Activated naive CD8-positive, alpha-beta T cell (primary cell): ENCODE measurements at regions not wholly inside any gene's neighbourhood (a gene's known extent, or its start where the extent isn't known, plus 50 kb on each side); places are given as distances from the start of the nearest gene placed in this dataset.

ENCODE experiments used
- H3K27ac Mint-ChIP-seq: one replicate; pipeline ENCODE4 v1.8.0; 2021; ENCODE audit warnings: mixed read lengths
- H3K27me3 Mint-ChIP-seq: one replicate; pipeline ENCODE4 v1.8.0; 2021; ENCODE audit warnings: mixed read lengths
- H3K36me3 Mint-ChIP-seq: one replicate; pipeline ENCODE4 v1.8.0; 2021; ENCODE audit warnings: mixed read lengths
- H3K4me1 Mint-ChIP-seq: one replicate; pipeline ENCODE4 v1.8.0; 2021; ENCODE audit warnings: low read depth, mixed read lengths
- H3K4me3 Mint-ChIP-seq: one replicate; pipeline ENCODE4 v1.8.0; 2021; ENCODE audit warnings: mild to moderate bottlenecking, mixed read lengths
- H3K9me3 Mint-ChIP-seq: one replicate; pipeline ENCODE4 v1.8.0; 2021; ENCODE audit warnings: low read depth, mixed read lengths

DNA sequence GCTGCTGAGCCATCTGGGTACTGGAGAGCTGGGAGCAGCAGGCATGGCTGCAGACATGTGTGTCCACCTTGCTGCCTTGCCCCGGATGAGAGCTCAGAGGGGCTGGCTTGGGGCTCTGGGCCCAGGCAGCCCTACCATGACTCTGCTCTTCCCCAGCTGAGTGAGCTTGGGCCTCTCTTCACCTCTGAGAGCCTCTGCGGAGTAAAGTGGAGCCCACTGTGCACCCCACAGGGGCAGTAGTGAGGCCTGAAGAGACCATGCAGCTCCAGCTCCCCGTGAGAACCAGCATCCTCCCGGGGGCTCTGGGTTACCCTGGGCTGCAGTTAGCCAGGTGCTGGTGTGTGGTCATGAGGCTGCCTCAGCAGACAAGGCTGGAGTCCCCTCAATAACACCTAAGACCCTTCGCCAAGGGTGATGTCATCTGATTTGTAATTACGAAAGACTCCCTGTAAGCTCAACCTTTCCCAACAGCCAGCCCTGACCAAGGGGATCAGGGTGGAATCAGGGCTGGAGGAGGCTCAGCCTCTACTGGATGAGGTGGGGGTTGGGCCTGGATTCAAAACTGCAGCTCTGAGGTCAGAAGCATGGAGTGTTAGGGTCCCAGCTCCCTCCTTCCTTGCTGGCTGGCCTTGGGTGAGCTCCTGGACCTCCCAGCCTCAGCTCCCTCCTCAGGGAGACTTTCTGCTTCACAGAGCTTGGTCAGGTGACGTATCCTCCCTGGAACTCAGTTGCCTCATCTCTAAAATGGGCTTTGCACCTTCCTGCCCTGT, 308.0 kb downstream of the MATN1 start:
- H3K27ac Mint-ChIP-seq = no peak overlapping the region
- H3K36me3 Mint-ChIP-seq = no peaks in the 10 kb centered on the region
- H3K9me3 Mint-ChIP-seq = no peaks in the 10 kb centered on the region
- H3K27me3 Mint-ChIP-seq = peaks cover 6% of the 10 kb centered on the region
- no peak overlapping the region for H3K4me3 Mint-ChIP-seq
- no peaks in the 10 kb centered on the region for H3K4me1 Mint-ChIP-seq

DNA sequence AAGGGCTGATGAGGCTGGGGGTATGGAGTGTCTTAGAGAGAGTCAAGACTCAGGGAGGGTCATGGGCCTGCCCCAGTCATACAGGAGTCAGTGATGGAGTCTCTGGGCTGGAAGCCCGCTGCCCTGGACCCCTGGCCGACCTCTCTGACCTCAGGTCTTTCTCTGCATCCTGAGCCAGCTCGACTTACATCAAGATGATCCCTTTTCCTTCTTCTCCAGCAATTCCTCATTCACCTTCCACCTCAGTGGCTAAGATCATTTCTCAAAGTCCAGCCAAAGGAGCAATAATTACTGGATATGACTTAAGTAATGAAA, 308.6 kb downstream of the MATN1 start:
- H3K9me3 Mint-ChIP-seq = no peaks in the 10 kb centered on the region
- no peak overlapping the region for H3K27ac Mint-ChIP-seq
- peaks cover 6% of the 10 kb centered on the region for H3K27me3 Mint-ChIP-seq
- H3K36me3 Mint-ChIP-seq = no peaks in the 10 kb centered on the region
- no peaks in the 10 kb centered on the region for H3K4me1 Mint-ChIP-seq
- H3K4me3 Mint-ChIP-seq = no peak overlapping the region

DNA sequence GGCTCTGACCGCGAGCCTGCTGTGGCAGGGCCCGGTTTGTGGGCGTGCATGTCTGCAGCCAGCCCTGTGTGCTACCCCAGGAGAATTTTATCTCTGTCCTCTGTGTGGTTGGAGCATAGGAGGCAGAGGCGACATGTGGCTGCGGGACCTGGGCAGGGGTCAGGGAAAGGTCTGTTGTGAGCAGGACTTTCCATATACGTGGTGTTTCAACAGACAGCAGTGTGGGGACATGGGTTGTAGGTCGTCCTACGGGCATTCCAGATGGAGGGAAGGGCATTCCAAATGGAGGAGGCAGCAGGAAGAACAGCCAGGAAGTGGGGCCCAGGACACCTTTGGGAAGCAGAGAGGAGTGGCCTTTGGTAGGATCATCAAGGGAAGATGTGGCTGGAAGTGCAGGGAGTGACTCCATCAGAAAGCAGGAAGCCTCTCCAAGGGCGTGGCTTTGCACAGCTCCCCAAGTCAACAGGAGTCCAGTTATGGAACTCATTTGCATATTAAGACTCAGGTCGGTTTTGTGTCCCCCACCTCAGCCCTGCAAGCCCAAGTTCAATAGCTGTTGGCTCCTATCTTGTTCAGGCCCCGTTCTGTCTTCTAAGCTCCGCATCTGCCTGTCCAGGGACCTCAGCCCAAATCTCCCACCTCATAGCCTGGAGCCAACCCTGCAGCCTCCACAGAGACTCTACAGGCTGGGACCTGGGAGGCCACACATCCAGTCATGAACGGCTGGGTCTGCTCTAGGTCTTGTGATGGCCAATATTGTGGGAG, 309.1 kb downstream of the MATN1 start:
- no peak overlapping the region for H3K27ac Mint-ChIP-seq
- no peak overlapping the region for H3K4me3 Mint-ChIP-seq
- peaks cover 6% of the 10 kb centered on the region for H3K27me3 Mint-ChIP-seq
- no peaks in the 10 kb centered on the region for H3K36me3 Mint-ChIP-seq
- H3K9me3 Mint-ChIP-seq = no peaks in the 10 kb centered on the region
- no peaks in the 10 kb centered on the region for H3K4me1 Mint-ChIP-seq

DNA sequence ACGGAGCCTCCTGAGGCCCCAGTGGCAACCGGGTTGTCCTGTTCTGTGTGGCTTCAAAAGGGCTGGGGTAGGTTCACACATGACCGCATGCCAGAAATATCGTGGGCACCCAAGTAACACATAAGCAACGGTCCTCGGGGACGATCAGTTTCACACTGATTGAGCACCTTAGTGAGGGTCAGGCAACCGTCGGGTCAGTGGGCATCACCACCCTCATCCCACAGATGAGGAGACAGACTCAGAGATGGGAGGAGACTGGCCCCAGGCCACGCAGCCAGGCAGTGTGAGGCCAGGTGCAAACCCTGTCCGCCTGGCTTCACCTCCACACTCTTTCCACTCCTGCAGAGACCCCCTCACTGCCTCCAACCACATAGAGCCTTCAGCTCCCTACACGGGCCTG, 309.8 kb downstream of the MATN1 start:
- Mint-ChIP-seq H3K4me3 (no peak overlapping the region), H3K27ac (no peak overlapping the region), H3K9me3 (no peaks in the 10 kb centered on the region), H3K27me3 (peaks cover 6% of the 10 kb centered on the region), H3K4me1 (no peaks in the 10 kb centered on the region), H3K36me3 (no peaks in the 10 kb centered on the region)

DNA sequence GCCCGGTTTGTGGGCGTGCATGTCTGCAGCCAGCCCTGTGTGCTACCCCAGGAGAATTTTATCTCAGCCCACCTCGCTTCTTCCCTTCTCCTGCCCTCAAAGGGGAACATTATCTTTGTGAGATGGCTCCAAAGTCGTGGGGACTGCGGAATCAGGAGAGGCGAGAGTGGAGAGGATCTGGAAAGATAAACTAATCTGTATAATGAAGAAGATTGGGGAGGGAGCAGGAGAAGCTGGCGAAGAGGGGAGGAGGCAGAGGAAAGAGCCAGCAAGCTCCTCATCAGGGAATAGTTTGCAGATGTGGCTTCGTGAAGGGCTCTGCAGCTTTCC, 310.3 kb downstream of the MATN1 start:
- H3K36me3 Mint-ChIP-seq = no peaks in the 10 kb centered on the region
- H3K9me3 Mint-ChIP-seq = no peaks in the 10 kb centered on the region
- no peak overlapping the region for H3K27ac Mint-ChIP-seq
- H3K27me3 Mint-ChIP-seq = peaks cover 6% of the 10 kb centered on the region
- no peak overlapping the region for H3K4me3 Mint-ChIP-seq
- no peaks in the 10 kb centered on the region for H3K4me1 Mint-ChIP-seq

DNA sequence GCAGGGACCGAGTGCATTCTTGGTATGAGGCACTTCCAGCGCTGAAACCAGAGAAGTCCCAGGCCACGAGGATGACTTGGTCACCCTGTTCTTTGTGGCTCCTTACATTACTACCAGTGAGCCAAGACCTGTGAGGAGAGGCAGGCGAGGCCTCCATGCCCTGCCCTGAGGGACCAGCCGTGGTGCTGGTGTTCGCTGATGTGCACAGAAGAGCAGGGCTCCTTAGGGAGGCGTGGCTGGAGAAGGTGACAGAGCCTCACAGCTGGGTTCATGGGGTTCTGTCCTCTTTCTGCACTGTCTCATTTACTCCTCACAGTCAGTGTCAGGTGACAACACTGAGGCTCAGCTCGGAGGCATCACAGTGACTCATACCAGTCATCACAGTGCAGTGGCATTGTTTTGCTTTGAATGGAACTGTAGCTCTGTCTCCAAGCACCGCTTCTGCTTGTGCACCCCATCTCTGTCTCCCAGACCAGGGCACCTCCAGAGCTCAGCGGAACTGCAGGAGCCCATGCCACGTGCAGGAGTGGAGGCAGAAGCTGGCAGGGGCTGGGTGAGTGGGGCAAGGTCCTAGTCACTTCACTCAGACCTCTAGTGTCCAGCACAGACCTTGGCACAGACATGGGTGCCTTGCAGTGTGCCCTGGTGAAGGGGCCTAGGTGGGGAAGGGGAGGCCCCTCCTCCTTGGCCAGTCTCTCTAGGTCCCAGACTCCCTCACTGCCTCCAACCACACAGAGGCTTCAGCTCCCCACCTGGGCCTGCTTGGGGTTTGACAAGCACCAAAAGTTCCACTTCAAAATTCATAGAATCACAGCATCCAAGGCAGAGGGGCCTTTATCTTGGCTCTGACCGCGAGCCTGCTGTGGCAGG, 310.9 kb downstream of the MATN1 start:
- Mint-ChIP-seq H3K36me3 (no peaks in the 10 kb centered on the region), H3K27ac (no peak overlapping the region), H3K27me3 (peaks cover 6% of the 10 kb centered on the region), H3K4me1 (no peaks in the 10 kb centered on the region), H3K4me3 (no peak overlapping the region), H3K9me3 (no peaks in the 10 kb centered on the region)

DNA sequence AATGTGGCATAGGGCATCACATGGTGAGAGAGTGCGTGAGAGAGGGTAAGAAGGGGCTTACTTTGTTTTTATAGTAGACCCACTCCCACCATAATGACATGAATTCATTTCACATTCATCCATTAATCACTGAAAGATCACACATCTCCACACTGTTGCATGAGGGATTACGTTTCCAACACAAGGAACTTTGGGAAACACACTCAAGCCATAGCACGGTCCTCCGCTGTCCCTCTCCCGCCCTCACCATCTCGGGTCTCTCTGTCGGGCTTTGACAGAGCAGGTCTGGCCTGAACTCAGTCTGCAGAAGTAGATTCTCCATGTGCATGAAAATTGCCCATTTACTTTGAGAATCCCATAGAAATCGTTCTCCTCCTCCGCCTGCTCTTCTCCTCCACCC, 312.2 kb downstream of the MATN1 start:
- Mint-ChIP-seq H3K36me3 (no peaks in the 10 kb centered on the region), H3K4me1 (no peaks in the 10 kb centered on the region), H3K27me3 (peaks cover 6% of the 10 kb centered on the region), H3K4me3 (no peak overlapping the region), H3K27ac (no peak overlapping the region), H3K9me3 (no peaks in the 10 kb centered on the region)

DNA sequence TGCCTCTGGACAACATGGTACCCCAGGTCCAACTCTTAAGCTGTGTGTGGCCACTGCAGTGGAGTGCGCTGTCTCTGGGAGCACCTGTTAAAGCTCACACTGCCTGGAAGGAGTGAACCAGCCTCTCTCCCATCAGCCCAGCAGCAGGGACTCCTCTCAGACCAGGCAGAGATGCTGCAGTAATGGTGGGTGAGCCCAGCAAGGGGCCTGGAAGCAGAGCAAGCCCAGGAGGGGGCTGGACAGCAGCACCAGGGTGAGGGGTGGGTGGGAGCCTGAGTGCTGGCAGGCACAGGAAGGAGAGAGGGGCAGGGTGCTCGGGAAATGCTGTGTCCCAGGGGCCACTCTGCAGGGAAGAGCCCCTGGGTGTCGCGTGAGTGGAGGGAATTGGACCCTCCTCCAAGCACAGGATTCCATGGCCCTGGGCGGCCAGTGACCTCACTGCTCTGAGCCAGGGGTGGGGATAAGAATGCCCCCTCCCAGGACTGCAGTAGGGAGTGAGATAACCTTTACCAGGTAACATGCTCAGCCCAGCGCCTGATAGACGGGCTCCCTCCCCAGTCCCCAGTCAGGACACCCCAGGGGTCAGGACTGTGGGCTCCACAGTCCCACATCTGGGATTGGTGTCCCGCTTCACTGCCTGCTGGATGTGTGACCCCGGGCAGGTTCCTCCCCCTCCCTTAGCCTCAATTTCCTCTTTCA, 313.1 kb downstream of the MATN1 start:
- Mint-ChIP-seq H3K4me3 (no peak overlapping the region), H3K36me3 (no peaks in the 10 kb centered on the region), H3K27me3 (peaks cover 6% of the 10 kb centered on the region), H3K9me3 (no peaks in the 10 kb centered on the region), H3K27ac (no peak overlapping the region), H3K4me1 (no peaks in the 10 kb centered on the region)

DNA sequence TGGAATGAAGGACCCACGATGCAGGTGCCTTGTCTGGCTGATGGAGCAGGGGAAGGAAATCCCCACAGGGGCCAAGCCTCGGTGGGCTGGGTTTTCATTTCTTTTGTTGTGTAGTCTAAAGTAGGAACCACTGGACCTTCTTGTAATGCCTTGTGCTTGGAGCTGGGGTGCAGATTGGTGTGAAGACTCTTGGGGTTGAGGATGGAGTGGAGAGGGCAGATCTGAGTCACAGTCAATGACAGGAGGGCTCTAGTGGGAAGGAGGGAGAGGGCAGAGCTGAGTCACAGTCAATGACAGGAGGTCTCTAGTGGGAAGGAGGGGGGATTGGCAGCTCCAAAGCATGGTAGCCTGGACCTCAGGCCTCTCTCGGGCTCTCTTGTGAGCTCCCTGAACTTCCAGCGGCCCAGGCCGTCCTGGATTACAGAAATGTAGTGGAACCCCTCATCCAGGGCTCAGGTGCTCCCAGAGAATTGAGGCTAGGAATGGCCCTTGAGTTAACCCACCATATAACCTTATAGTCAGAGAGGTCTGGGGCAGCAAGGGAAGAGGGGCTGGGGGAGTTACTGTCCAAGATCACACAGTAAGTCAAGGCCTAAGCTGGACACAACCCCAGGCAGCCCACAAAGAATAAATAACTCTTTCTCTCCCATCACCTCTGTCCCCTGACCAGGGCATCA, 313.8 kb downstream of the MATN1 start:
- H3K4me3 Mint-ChIP-seq = no peak overlapping the region

DNA sequence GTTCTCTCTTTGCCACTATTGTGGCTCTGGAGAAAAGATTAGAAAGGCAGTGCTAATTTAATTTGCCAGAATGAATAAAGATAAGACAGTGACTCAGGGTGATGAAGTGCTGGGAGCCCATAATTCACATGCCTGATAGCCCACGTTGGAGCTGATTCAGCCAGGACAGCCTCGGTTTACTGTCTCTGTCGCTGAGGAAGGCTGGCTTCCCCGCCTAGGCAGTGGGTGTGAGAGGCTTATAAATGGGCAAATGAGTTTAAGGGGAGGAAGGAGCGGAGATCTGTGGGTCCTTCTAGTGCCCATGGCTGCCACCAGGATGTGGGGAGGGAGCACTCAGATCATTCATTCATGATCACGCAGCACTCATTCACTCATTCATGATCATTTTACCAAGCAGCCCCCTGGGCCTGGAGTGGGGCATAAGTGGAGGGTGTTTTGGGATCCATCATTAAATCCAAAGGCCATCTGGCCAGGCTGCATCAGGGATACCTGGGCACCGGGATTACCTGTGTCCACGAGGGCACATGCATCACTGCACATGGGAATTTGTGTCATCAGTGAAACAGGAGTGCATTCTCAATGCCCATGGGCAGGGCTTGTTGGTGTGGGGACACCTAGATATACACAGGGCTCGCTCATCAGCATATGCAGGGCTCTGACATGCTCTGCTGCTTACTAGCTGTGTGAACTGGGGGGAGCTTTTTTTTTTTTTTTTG, 315.4 kb downstream of the MATN1 start:
- H3K27ac Mint-ChIP-seq = no peak overlapping the region
- no peaks in the 10 kb centered on the region for H3K4me1 Mint-ChIP-seq
- no peaks in the 10 kb centered on the region for H3K36me3 Mint-ChIP-seq
- H3K9me3 Mint-ChIP-seq = no peaks in the 10 kb centered on the region
- H3K4me3 Mint-ChIP-seq = no peak overlapping the region
- peaks cover 5% of the 10 kb centered on the region for H3K27me3 Mint-ChIP-seq

More for the DNA sequence above, 313.8 kb downstream of the MATN1 start:
- no peak overlapping the region for H3K27ac Mint-ChIP-seq
- no peaks in the 10 kb centered on the region for H3K9me3 Mint-ChIP-seq
- H3K4me1 Mint-ChIP-seq = no peaks in the 10 kb centered on the region
- H3K27me3 Mint-ChIP-seq = peaks cover 6% of the 10 kb centered on the region
- no peaks in the 10 kb centered on the region for H3K36me3 Mint-ChIP-seq

DNA sequence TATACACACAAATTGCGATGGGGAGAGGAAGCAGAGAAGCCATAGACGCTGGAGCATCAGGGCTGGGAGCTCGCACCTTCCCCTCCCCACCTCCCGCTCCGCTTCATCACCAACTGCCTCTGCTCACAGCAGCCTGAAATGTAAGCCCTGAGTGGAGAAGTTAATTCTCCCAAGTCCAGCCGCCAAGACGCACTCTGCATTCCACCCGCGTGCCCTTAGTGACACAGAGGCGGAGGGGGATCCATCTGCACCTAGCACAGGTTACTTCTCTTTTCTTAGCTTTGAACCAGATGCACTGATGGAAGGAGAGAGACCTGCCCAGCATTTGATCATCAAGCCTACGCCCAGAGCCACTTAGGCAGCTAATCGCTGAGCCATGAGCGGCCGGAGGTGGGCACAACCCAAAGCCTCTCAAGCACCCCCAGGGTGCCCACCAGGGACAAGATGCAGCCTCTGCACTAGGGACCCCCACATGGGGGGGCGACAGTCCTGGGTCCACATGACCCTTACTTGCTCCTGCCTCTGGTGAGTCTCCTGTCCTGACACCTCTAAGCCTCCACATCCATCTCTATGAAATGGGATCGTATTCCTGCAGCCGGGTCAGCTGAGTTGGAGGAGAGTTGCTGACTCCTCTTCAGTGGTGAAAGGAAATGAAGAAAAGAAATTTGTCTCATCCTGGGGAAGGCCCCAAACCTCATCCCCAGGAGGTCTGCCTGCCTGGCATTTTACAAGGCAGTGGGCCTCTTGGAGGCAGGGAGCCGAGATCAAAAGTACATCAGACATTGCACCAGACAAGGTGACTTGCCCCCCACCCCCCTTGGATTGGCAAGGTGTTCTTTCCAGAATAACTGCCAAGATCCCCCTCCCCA, 316.2 kb downstream of the MATN1 start:
- H3K4me1 Mint-ChIP-seq = no peaks in the 10 kb centered on the region
- no peak overlapping the region for H3K27ac Mint-ChIP-seq
- H3K9me3 Mint-ChIP-seq = no peaks in the 10 kb centered on the region
- no peak overlapping the region for H3K4me3 Mint-ChIP-seq
- H3K27me3 Mint-ChIP-seq = peaks cover 5% of the 10 kb centered on the region
- no peaks in the 10 kb centered on the region for H3K36me3 Mint-ChIP-seq

DNA sequence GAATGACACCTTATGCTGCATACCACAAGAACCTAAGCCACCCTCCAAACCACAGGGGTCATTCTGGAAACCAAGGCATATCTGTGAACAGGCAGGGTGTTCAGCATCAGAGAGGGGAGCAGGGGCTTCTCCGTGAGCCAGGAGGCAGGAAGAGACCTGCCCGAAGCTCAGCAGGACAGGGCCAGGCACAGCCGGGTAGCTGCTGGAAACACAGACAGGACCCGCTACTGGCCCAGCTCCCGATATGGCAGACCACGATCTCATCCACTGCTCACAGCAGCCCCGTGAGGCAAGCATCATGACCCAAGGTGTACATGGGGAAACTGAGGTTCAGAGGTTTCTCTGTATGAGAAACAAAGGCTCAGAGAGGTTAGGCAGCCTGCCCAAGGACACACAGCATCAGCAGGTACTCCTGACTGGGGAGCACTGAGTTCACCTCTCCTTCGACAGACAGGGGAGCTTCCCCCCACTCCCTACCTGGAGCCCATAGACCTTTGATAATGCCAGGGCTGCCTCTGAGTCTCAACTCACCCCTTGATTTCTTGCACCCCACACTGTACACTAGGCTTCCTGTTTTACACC, 317.7 kb downstream of the MATN1 start:
- H3K27me3 Mint-ChIP-seq = no peaks in the 10 kb centered on the region
- H3K4me1 Mint-ChIP-seq = no peaks in the 10 kb centered on the region
- H3K36me3 Mint-ChIP-seq = no peaks in the 10 kb centered on the region
- H3K9me3 Mint-ChIP-seq = no peaks in the 10 kb centered on the region
- no peak overlapping the region for H3K27ac Mint-ChIP-seq
- no peak overlapping the region for H3K4me3 Mint-ChIP-seq

DNA sequence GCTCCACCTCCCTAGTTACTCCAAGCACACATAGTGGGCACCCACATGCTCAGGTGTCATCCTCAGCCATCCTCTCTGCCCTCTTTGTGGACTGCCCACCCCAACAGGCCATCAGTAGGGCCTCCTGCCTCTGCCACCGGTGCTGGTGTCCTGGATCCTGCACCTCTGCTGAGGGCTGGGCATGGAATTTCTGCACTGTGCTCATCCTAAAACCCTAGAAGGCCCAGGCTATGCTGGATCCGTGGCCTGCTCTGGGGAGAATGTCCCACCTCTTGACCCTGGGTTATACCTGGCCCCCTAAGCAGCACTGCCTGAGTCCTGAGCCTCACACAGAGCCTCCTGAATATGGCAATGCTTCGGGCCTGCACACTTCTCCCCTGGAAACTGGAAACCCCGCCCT, 318.3 kb downstream of the MATN1 start:
- Mint-ChIP-seq H3K36me3 (no peaks in the 10 kb centered on the region), H3K27ac (no peak overlapping the region), H3K27me3 (no peaks in the 10 kb centered on the region), H3K4me1 (no peaks in the 10 kb centered on the region), H3K9me3 (no peaks in the 10 kb centered on the region), H3K4me3 (no peak overlapping the region)
